IMR-90 (cell line): ENCODE measurements at regions not wholly inside any gene's neighbourhood (a gene's known extent, or its start where the extent isn't known, plus 50 kb on each side); places are given as distances from the start of the nearest gene placed in this dataset.

Source experiments
- BHLHE40 ChIP-seq: fragments of 150-350 bp; IDR thresholded peaks from 2 replicates; pipeline ENCODE4 v1.6.1; 2016; ENCODE audit warnings: mild to moderate bottlenecking, low read depth, low read length
- CEBPB ChIP-seq: IDR thresholded peaks from 2 replicates; pipeline ENCODE4 v1.6.1; 2012; ENCODE audit warnings: low read depth, low read length, improper control_type of control experiment
- POLR2A ChIP-seq: IDR thresholded peaks from 2 replicates; pipeline ENCODE4 v1.6.1; 2012; ENCODE audit warnings: mild to moderate bottlenecking, low read depth, low read length
- RCOR1 ChIP-seq: IDR thresholded peaks from 2 replicates; pipeline ENCODE4 v1.6.1; 2012; ENCODE audit warnings: mild to moderate bottlenecking, low read length, improper control_type of control experiment; ENCODE audit not compliant: insufficient replicate concordance
- TF ChIP-seq, protein P1 (sequence below): conservative IDR thresholded peaks from 2 replicates; pipeline ENCODE4 v1.5.1; 2012; ENCODE audit warnings: mild to moderate bottlenecking, low read depth, low read length, improper control_type of control experiment
- TF ChIP-seq, protein P2 (sequence below): fragments of 150-350 bp; IDR thresholded peaks from 2 replicates; pipeline ENCODE4 v1.6.1; 2017; ENCODE audit warnings: mild to moderate bottlenecking, antibody characterized with exemption, low read length, low read depth

DNA sequence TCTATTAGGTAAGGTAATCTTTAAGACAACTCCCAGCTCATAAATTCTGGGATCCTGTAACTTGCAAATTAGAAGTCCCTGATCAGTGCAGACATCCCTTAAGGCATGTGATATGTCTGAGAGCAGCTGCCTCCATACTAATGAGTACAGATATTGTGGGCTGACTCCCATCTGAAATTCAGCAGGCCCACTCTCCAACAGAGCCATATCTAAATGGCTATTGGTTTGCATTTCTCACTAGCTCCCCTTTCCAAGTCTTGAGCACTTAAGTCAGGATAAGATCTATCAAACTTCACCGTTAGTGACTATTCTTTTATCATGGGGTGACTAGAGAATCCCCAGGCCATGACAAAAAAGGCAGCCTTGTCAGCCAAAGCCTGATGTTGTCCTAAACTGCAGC lies 785.4 kb downstream of the IPMK start:
- TF ChIP-seq, protein P1, sequence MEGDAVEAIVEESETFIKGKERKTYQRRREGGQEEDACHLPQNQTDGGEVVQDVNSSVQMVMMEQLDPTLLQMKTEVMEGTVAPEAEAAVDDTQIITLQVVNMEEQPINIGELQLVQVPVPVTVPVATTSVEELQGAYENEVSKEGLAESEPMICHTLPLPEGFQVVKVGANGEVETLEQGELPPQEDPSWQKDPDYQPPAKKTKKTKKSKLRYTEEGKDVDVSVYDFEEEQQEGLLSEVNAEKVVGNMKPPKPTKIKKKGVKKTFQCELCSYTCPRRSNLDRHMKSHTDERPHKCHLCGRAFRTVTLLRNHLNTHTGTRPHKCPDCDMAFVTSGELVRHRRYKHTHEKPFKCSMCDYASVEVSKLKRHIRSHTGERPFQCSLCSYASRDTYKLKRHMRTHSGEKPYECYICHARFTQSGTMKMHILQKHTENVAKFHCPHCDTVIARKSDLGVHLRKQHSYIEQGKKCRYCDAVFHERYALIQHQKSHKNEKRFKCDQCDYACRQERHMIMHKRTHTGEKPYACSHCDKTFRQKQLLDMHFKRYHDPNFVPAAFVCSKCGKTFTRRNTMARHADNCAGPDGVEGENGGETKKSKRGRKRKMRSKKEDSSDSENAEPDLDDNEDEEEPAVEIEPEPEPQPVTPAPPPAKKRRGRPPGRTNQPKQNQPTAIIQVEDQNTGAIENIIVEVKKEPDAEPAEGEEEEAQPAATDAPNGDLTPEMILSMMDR: no peak
- TF ChIP-seq POLR2A: no peak
- no peak for TF ChIP-seq RCOR1
- no peak for TF ChIP-seq CEBPB
- TF ChIP-seq BHLHE40: no peak
- TF ChIP-seq, protein P2, sequence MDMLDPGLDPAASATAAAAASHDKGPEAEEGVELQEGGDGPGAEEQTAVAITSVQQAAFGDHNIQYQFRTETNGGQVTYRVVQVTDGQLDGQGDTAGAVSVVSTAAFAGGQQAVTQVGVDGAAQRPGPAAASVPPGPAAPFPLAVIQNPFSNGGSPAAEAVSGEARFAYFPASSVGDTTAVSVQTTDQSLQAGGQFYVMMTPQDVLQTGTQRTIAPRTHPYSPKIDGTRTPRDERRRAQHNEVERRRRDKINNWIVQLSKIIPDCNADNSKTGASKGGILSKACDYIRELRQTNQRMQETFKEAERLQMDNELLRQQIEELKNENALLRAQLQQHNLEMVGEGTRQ: no peak
